NT2/D1 (cell line): ENCODE measurements at regions not wholly inside any gene's neighbourhood (a gene's known extent, or its start where the extent isn't known, plus 50 kb on each side); places are given as distances from the start of the nearest gene placed in this dataset.

Experiments
- SUZ12 ChIP-seq: IDR thresholded peaks from 2 replicates; pipeline ENCODE4 v1.6.1; 2011; ENCODE audit not compliant: insufficient read length, insufficient read depth; ENCODE audit errors: extremely low read depth
- YY1 ChIP-seq: IDR thresholded peaks from 2 replicates; pipeline ENCODE4 v1.6.1; 2011; ENCODE audit not compliant: insufficient read length, insufficient read depth
- ZNF274 ChIP-seq: IDR thresholded peaks from 2 replicates; pipeline ENCODE4 v1.6.1; 2011; ENCODE audit warnings: mild to moderate bottlenecking, low read depth, low read length

- no peak for TF ChIP-seq SUZ12
- no peak for TF ChIP-seq ZNF274
- no peak for TF ChIP-seq YY1
These were observed 935.8 kb upstream of the SLC39A10 start for GRCh38 chr2:194721227-194721626.
